Stimulated activated CD4-positive, alpha-beta T cell treated with anti-CD3 and anti-CD28 coated beads, TNF-alpha, amount 100 ng/mL, for 4 hours (primary cell): ENCODE measurements at regions not wholly inside any gene's neighbourhood (a gene's known extent, or its start where the extent isn't known, plus 50 kb on each side); places are given as distances from the start of the nearest gene placed in this dataset.

Experiments used
- DNase-seq, 3 experiments: peaks; one replicate each; pipeline ENCODE4 v3.0.0-alpha.2; 2020; ENCODE audit warnings: low read depth in 3 of 3

DNA sequence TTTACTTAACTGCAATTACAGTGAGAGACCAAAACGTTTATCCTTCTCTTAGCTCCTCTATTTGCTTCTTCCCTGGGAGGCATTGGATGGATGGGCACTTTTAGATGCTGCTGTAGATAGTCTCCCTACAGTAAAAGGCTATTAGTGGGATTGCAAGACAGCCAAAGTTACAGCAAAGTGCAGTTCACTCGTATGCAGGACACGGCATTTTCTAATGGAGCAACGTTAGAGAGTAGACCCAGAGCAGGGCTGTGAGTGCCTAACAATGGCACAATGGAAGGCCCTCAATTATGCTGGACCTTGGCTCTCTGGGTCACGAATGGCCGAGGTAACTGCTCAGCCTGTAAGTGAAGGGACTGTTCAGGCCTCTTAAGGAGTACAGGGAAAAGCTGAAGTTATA, 605.8 kb upstream of the NOX3 start:
- no peak for DNase-seq

DNA sequence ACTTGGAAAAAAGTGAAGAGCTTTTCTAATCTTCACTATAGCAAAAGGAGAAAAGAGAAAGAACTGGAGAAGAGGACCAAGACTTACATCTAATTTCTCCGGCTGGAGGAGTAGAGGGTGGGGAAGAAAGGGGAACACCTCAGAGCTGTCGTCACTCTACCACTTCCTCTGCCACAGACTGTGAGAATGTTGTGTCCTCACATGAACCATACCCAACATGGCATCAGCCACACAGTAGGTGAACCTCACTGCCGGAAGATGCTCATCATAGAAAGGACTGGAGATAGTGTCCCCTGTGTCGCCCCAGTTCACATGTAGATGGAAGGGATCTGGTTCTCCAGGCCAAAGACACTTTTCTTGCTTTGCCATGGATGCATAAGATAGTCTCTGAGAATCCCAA, 604.4 kb upstream of the NOX3 start:
- DNase-seq = no peak

DNA sequence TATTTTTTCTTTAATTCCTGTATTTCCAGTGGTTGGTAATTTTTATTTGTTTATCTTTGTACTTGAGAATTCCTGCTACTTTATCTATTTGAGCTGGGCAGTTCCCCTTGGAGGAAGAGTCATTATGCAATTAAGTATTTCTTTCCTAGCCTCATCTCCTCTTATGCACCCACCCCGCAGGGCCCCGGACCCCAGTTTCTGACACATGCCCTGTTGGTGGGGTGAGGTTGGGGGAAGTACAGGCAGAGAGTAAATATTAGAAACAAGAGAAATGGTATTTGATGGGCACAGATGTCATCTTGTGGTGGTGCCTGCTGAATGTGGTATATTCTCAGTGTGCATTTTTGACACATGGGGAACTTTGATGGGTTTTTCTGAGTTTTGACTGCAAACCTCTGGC, 602.7 kb upstream of the NOX3 start:
- DNase-seq = no peak

DNA sequence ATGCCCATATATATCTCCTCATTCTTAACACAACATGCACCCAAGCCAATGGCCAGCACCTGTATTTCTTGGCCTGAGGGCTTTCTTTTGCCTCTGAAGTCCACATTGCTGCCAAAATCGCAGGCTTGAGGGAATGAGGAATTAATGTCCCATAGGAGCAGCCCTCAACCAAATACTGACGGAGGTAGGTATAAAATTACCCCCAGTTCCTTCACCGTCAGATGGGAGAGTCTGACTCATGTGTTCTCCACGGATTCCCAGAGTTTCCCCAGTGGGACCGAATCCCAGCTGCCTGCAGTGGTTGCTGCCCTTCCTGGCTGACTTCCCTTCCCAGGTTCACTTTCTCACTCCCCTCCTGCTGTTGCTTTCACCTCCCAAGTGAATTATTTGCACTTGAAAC, 602.2 kb upstream of the NOX3 start:
- no peak for DNase-seq

DNA sequence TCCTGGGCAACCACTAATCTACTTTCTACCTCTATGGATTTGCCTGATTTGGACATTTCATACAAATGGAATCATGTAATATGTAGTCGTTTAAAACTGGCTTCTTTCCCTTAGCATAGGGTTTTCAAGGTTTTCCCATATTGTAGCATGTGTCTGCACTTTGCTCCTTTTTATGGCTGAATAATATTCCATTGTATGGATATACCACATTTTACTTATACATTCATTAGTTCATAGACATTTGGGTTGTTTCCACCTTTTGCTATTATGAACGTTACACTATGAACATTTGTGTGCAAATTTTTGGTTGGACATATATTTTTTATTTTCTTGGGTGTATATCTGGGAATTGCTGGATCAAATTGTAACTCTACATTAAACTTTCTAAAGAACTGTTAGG, 600.4 kb upstream of the NOX3 start:
- DNase-seq = no peak

DNA sequence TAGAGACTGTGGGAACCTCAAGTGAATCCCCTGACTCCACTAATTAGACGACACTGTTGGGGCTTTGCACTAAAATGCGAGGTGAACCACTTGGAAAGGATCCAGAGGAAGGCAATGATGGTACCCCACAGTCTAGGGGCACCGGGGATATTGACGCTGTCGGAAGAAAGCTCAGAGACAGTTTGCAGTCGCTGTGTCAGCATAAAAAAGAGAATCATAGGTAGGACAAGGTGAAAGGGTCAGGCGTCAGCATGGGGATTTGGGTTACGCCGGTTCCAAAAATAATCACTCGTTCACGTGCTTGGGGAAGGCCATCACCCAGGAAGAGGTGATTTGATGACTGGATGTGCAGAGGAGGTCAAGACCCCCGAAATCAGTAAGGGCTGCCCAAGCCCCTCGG, 598.0 kb upstream of the NOX3 start:
- DNase-seq = no peak

DNA sequence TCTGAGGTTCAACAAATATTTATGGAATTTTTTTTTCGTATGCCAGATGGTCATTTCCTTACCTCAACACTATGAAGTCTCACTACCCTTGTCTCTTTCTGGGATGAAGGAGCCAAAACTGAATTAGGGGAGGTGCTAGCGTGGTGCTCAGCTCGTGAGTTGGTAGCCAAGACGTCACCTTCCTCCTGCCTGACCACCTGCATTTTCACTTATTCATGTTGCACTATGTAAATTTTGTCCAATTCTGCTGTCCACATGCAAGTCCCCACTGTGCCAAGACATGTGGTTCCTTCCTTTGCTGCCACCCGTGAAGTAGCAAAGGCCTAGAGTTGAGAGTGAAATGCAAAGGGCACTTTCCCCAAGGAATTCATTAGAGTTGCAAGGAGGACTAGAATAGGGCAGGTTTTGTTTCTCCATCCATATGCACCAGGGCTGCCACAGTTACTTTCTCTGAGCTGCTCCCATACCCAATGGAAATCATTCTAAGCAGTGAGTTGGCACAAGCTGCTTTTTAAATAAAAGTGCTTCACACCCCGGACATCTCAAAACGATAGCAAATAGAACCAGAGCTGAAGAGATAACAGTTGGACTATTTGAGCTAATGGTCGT, 591.3 kb upstream of the NOX3 start:
- DNase-seq = no peak

DNA sequence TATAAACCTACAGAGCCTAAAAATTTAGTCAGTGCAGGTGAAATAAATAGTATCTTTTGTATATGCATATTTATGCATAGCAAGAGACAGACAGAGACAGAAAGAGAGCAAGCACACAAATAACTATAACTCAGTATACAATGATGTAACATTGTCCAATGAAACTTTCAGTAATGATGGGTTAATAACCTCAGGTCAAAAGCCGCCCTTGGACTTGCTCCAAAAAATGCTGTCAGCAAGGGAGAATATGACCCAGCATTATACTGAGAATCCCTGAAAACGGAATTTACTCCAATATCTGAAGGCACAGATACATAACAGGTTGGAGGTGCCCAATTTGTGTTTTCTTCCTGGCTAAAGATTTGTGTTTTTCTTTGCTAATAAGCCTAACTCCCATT, 590.6 kb upstream of the NOX3 start:
- DNase-seq = no peak

DNA sequence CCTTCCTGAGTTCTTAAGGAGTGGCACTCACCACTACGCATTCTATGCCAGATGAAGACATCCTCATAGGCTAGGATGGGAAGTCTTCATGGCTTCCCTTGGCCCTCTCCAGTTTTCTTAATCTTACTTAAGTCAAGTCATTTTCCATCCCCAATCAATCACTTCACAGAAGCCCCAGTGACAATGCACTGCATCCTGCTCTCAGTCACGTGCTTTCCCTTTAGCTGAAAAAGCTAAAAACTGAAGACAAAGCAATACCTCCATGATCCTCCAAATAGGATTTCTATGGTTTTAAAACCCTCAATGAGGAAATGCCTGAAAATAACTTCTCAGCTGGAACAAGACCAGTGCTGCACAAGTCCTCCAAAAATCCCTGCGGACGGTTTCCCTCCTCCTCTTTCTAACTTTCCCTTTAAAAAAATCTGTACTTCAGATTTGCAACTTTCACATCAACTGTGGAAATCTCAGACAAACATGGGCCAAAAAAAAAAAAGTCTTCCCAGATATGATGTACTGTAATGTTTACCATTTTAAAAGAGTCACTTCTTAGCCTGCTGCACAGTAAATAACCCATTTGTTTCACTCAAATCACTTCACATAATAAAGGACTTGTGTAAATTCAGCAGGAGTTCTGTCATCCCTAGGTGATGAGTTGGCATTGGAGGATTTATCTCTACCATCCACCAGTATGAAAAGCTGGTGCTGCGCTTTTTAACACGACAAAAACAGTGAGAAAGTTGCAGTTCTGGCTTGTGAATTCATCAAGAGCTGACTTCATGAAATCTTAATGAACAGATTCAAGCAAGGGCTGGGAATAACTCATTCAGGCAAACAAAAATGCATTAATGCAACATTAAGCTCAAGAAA, 590.0 kb upstream of the NOX3 start:
- no peak for DNase-seq

DNA sequence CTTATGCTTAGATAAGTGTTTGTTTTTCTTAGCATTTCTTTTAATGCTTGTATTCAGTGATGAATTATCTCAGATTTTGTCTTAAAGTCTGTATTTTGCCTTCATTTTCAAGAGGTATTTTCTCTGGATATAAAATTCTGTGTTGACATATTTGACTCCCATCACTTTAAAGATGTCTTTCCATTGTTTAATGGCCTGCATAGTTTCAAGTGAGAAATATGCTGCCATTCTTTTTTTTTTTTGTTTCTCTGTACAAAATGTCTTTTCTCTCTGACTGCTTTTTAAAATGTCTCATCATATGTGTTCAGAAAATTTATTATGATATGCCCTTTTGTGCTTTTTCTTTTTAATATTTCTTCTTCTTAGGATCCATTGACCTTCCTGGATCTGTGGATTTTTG, 578.0 kb upstream of the NOX3 start:
- no peak for DNase-seq

DNA sequence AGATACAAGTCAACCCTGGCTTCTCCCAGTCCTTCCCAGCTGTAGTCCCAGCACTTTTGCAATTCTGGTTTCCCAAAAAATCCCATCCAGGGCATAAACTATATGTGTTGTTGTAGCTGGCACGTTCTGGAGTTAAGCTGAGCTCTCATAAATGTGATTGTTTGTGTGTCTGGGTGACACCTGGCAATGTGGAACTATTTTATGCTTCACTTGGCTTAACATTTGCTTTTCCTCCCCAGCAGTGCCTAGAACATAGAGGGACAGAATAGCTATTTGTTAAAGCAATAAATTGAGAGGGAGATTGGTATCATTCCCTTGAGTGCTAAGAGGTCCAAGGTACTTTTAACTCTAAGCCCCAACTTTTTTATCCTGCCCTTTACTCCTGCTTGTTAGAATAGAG, 575.9 kb upstream of the NOX3 start:
- no peak for DNase-seq

DNA sequence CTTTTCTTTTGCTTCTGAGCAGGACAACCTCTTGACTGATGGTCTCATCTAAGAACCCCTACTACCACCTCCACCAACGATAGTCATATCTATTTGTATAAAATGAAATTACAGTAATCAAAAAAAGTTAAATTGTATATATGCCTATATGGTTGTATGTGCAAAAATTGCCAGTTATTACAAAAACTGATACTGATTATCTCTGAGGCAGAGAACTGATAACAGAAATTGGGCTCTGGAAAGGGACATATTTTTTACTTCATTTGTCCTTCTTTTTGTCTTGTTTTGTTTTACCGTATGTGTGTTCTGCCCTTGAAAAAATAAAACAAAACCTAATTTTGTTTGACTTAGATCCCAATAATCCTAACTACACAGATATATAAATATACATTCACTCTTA, 574.4 kb upstream of the NOX3 start:
- no peak for DNase-seq

DNA sequence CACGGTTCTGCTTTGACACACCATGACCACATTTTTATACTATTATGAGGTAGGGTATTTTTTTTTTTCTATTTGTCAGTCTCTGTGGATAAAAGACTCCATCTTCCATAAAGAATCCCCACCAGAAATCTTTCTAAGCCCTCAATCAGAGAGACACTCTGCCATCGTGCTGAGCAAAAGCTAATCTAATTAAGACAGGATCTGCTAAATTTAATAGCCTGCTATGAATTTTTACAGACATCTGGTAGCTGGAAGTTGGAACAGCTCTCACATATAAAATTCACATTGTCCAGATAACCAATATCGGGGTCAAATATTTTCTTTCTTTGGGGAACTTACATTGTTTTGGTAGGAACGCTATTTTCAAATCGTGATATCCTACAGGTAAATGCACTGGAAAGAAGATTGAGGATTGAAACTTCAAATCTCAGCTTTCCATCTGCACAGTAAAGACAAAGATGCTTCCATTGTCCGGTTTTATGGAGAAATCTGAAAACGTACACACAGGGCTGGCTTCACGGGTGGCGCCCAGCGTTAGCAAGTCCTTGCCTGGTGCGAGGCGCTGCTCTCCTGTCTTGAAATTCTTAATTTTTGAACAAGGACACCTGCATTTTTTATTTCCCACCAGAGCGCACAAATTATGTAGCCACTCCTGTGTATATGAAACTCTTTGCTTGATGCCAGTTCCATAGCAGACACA, 573.8 kb upstream of the NOX3 start:
- DNase-seq = no peak

DNA sequence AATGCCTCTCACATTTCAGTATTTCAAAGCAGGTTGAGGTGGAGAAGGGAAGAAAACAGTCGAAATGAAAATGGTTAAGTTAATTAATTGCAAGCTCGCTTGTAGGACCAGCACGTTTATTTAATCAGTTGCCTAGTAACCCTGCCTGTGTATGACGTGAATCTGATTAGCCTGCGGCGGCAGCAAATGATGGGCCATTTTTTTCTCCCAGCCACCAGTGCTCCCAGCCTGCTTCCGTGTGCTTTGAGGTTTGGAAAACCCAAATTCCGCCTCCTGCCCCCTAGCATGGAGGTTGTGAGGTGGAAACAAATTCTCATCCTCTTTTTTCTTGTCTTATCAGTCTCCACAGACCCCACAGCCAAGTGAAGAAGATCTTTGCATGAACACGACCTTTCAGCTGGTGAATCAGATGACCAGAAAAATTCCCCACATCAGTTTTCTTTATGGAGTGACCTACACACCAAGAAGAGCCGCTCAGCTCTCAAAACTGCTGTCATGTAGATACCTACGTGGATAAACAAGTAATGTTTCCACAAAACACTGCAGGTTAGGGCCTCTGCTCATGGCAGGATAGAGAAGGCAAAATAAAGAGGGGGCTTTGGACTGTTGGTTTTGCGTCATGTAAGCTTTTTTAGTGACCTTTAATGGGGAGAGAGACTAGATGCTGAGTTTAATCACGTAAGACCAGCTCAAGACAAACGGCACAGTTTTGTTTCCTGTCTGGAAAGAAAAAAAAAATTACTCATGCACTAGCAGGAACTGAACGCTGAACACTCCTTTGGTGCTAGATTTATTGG, 572.9 kb upstream of the NOX3 start:
- DNase-seq = no peak

DNA sequence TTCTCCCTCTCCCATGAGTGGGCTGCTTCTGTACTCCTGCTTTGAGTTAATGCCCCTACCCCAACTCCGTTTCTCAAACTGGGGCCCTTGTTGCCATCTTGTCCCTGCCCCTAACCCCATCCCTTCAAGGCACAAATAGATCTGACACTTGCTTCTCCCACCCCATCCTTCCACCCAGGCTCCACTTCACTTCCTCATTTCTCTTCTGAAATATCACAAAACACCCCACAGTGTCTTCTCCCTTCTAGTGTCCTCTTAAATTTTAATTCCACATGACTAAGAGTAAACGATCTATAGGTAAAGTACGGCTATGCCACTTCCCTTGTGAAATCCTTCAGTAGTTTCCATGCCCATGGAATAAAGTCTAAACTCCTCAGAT, 571.6 kb upstream of the NOX3 start:
- no peak for DNase-seq

DNA sequence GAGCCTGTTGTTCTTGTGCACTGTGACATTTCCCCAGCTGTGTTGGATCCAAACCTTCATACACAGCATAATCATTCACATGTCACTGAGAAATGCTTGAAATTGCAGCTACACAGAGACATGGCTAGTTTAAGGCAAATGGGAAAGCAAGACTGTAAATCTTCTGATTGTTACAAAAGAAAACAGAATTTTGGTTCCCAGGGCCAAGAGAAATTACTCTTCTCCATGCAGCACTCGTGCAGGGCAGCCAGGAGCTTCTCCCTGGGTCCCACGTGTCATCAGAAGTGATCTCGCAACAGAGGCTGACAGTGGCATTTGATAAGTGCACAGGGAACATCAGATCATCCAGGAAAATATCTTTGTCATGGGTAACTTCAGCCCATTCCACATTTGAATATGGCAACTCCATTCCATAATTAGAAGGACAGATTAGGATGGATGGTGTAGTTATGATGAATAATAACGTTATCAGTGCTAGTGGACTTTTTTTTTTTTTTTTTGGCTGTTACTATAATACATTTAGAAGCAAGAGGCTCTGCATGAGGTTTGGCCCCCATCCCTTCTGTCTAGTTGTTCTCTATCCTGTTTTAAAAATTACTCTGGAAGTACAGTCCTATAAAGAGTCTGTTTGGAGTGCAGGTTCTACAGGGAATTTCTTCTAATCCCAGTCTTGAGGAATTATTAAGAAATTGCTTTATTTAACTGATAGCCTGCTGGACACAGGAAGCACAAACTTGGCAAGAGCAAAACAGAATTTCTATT, 571.0 kb upstream of the NOX3 start:
- DNase-seq = no peak

DNA sequence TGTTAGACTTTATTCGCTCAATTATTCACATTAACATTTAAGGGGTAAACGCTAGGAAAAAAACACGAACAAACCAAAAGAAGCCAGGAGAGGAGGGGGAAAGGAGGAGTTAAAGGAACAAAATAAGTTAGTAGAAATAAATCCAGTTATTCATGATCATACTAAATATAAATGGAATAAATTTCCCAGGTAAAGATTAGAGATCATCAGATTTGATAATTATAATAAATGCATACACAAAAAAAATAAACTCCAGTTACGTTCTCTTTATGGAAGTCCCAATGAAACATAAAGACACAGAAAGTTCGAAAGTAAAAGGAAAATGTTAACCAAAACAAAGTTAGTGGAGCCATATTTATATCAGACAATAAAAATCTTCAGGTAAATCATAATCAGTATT, 568.7 kb upstream of the NOX3 start:
- DNase-seq = no peak

DNA sequence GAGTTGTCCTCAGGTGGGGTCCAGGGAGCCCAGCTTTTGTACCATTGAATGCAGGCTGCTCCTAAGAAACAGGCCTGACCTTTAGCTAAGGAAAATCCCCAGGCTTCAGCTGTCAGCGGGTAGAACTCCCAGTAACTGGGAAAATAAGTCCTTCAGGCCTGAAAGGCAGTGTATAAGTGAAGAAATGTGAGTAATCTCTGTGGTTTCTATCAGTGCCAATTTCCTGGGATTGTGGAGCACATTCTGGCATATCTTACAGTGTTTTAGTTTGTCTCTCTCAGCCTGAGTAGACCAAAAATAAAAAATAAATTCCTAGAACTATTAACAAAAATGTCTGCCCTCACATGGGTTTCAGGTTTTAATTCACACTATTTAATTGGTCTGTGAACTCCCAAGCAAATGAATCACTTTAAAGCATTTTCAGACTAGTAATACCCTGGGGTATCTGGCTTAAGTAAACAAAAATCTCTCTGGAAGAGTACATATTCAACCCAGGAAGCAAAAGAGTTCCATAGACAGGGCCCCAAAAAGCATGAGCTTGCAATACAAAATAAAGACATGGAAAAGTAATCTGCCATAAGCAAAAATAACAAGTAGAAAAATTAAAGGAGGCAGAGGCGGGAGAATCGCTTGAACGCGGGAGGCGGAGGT, 566.2 kb upstream of the NOX3 start:
- DNase-seq = no peak

DNA sequence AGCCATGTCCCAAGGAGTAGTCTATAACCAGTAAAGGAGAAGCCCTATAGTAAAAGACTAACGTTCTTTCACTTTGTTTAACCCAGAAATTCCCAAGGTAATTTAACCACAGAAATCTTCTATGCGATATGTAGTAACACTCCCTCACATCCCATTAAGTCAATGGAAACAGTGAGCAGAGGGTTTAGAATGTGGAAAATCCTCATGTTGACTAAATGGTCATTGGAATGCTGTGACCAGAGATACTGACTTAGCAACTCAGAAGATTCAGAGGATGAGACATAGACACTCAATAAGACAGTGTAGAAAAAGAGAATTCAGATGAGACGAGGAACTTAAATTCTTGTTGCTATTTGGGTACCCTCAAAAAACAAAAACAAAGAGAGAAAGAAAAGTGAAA, 562.2 kb upstream of the NOX3 start:
- no peak for DNase-seq

DNA sequence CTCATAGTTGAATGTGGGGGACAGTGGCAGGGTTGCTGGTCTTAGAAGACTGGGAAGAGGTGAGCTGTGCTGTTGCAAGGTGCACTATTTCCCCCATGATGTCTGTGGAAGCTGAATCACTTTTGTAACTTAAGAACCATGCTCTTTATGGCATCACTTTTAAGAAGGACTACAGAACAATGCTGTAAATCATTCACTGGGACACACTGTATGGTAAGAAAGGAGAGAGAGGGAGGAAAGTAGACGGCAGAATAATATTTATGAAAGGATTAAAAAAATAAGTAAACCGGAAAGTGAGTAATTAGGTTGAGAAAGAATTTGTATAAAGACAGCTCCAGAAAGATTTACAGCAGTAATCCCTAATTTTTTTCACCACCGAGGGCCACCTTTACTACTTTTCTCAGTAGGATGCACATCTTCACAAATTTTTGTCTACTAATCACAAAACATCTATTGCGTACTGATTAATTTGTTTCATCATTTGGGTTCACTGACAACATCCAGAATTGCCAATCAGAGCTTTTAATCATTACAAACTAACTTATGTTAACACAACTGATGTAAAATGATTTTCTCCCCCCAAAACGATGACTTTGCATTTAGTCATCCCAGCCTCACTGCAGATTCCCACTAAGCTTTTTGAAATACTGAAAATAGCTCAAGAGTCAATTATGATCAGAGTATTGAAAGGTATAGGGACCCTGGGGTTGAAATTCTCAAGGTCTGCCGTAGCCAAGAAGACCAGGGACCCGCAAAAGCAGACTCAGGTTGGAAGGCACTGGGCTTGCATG, 560.7 kb upstream of the NOX3 start:
- no peak for DNase-seq
